Kidney epithelial cell (primary cell): ENCODE measurements at regions not wholly inside any gene's neighbourhood (a gene's known extent, or its start where the extent isn't known, plus 50 kb on each side); places are given as distances from the start of the nearest gene placed in this dataset.

Experiments used
- DNase-seq: peaks from one replicate; pipeline ENCODE4 v3.0.0-alpha.2; 2010; ENCODE audit warnings: low read depth
- H3K27me3 ChIP-seq: 2 replicates; pipeline ENCODE4 v1.6.0; 2011; ENCODE audit warnings: low read length; ENCODE audit not compliant: control insufficient read depth, insufficient read depth
- H3K36me3 ChIP-seq: 2 replicates; pipeline ENCODE4 v1.5.1; 2011; ENCODE audit warnings: low read length; ENCODE audit not compliant: control insufficient read depth, insufficient read depth
- H3K4me3 ChIP-seq: 2 replicates; pipeline ENCODE4 v1.5.1; 2011; ENCODE audit warnings: low read depth, mild to moderate bottlenecking, control low read depth, low read length
- TF ChIP-seq, protein P1 (sequence below): IDR thresholded peaks from 2 replicates; pipeline ENCODE4 v1.5.1; 2011; ENCODE audit warnings: mild to moderate bottlenecking, moderate library complexity, low read length, control low read depth, inconsistent platforms; ENCODE audit not compliant: insufficient read depth, poor library complexity, severe bottlenecking

GRCh38 chr5:101663543-101663942 lies 632.5 kb downstream of the SLCO4C1 start:
- no peak overlapping the region for H3K4me3 ChIP-seq
- no peaks in the 10 kb centered on the region for H3K36me3 ChIP-seq
- TF ChIP-seq, protein P1, sequence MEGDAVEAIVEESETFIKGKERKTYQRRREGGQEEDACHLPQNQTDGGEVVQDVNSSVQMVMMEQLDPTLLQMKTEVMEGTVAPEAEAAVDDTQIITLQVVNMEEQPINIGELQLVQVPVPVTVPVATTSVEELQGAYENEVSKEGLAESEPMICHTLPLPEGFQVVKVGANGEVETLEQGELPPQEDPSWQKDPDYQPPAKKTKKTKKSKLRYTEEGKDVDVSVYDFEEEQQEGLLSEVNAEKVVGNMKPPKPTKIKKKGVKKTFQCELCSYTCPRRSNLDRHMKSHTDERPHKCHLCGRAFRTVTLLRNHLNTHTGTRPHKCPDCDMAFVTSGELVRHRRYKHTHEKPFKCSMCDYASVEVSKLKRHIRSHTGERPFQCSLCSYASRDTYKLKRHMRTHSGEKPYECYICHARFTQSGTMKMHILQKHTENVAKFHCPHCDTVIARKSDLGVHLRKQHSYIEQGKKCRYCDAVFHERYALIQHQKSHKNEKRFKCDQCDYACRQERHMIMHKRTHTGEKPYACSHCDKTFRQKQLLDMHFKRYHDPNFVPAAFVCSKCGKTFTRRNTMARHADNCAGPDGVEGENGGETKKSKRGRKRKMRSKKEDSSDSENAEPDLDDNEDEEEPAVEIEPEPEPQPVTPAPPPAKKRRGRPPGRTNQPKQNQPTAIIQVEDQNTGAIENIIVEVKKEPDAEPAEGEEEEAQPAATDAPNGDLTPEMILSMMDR: no peak
- no peaks in the 10 kb centered on the region for H3K27me3 ChIP-seq
- no peak for DNase-seq

DNA sequence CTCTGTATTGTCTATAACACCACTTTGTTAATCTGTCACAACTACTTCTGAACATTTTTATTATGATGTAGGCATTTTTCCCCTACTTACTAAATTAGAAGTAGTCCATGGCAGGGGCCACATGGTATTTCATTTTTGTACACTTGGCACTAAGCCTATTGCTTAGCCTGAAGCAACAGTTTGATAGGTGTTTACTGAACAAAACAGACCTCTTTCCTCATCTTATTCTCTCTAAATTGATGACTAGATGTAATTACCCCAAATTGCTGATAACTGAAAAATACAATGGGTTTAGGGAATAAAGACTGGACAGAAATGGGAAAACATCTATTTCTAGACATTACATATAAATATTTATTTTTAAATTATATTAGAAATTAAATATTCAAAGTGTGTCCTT lies 633.8 kb downstream of the SLCO4C1 start:
- DNase-seq: no peak
- H3K4me3 ChIP-seq: no peak overlapping the region
- H3K36me3 ChIP-seq: no peaks in the 10 kb centered on the region
- no peaks in the 10 kb centered on the region for H3K27me3 ChIP-seq
- TF ChIP-seq, protein P1: no peak

DNA sequence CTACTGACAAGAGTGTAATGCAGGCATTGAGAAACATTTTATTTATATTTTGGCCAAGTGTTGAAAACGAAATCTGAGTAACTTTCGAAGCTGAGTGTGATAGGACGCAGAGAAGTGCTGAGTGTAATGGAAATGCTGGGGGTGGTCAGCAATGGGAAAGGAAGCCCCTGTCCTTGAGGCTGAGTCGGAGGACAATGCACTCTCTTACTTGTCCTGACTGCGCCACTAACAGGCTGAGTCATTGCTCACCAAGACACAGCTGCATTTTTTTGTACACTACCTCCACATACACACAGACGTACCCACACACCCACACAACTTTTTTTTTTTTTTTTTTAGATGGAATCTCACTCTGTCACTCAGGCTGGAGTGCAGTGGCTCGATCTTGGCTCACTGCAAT lies 637.7 kb downstream of the SLCO4C1 start:
- Histone ChIP-seq H3K27me3 (no peaks in the 10 kb centered on the region), H3K36me3 (no peaks in the 10 kb centered on the region), H3K4me3 (no peak overlapping the region)
- TF ChIP-seq, protein P1: no peak
- DNase-seq: no peak

GRCh38 chr5:101653996-101654395 lies 642.1 kb downstream of the SLCO4C1 start:
- TF ChIP-seq, protein P1: no peak
- DNase-seq: no peak
- Histone ChIP-seq H3K27me3 (no peaks in the 10 kb centered on the region), H3K4me3 (no peak overlapping the region), H3K36me3 (no peaks in the 10 kb centered on the region)

DNA sequence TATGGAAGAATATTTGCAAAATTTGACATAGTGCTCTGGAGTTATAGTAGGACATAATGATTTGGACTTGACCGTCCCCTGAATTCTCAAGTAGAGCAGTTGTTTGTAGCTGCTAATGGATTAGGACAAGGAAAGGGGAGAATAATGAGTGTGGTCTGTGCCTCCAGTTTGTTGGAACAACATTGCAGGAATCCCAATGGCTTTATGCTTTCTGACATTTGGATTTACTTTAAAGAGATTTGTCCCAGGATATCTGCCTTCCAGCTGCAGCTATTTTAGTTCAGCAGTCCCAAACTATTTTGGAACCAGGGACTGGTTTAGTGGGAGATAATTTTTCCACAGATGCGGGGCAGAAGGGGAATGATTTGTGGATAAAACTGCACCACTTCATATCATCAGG lies 648.2 kb downstream of the SLCO4C1 start:
- no peak for DNase-seq
- no peaks in the 10 kb centered on the region for H3K36me3 ChIP-seq
- TF ChIP-seq, protein P1: no peak
- no peaks in the 10 kb centered on the region for H3K27me3 ChIP-seq
- no peak overlapping the region for H3K4me3 ChIP-seq

GRCh38 chr5:101643794-101644193 lies 652.3 kb downstream of the SLCO4C1 start:
- H3K27me3 ChIP-seq: no peaks in the 10 kb centered on the region
- no peaks in the 10 kb centered on the region for H3K36me3 ChIP-seq
- no peak for DNase-seq
- TF ChIP-seq, protein P1: no peak
- no peak overlapping the region for H3K4me3 ChIP-seq
